ENCODE measurements at regions not wholly inside any gene's neighbourhood (a gene's known extent, or its start where the extent isn't known, plus 50 kb on each side); places are given as distances from the start of the nearest gene placed in this dataset.

- Histone ChIP-seq H3K4me2 (no peak overlapping the region), H3K36me3 (no peaks in the 10 kb centered on the region), H3K27me3 (no peaks in the 10 kb centered on the region), H3K79me2 (ENCODE audit: low read depth) (no peaks in the 10 kb centered on the region), H2AFZ (replicated peaks) (no peak overlapping the region), H3K9ac (no peak overlapping the region), H3F3A (ENCODE audit: low read depth) (no peaks in the 10 kb centered on the region), H3K4me3 (no peak overlapping the region), H3K9me3 (ENCODE audit: low read depth) (no peaks in the 10 kb centered on the region), H3K27ac (no peak overlapping the region), H3K4me1 (no peaks in the 10 kb centered on the region), H4K20me1 (ENCODE audit: low read depth) (no peaks in the 10 kb centered on the region)
- no peak for TF ChIP-seq EZH2 (IDR thresholded peaks at IDR 0.05)
- DNase-seq (ENCODE audit: low spot score): no peak
- H3K9me3 Mint-ChIP-seq: peaks cover 19% of the 10 kb centered on the region
- H3K4me1 Mint-ChIP-seq: no peaks in the 10 kb centered on the region
- H3K4me3 Mint-ChIP-seq: no peak overlapping the region
- no peaks in the 10 kb centered on the region for H3K36me3 Mint-ChIP-seq
- no peaks in the 10 kb centered on the region for H3K27me3 Mint-ChIP-seq (ENCODE audit: insufficient read depth, low read depth)
- H3K27ac Mint-ChIP-seq: no peak overlapping the region
Measured at GRCh38 chr14:38629412-38629811, 373.5 kb upstream of the CLEC14A start.

GRCh38 chr14:38627163-38627562 is 371.3 kb upstream of the CLEC14A start:
- peaks cover 17% of the 10 kb centered on the region for H3K9me3 Mint-ChIP-seq
- H3K4me3 Mint-ChIP-seq: no peak overlapping the region

GRCh38 chr14:38623661-38624060 is 367.8 kb upstream of the CLEC14A start:
- Histone ChIP-seq H3K9me3 (ENCODE audit: low read depth) (no peaks in the 10 kb centered on the region), H3K27me3 (no peaks in the 10 kb centered on the region), H3K36me3 (no peaks in the 10 kb centered on the region), H3K4me3 (no peak overlapping the region), H2AFZ (replicated peaks) (no peak overlapping the region), H3K27ac (no peak overlapping the region), H3K9ac (no peak overlapping the region), H4K20me1 (ENCODE audit: low read depth) (no peaks in the 10 kb centered on the region), H3K4me1 (no peaks in the 10 kb centered on the region), H3K79me2 (ENCODE audit: low read depth) (no peaks in the 10 kb centered on the region), H3F3A (ENCODE audit: low read depth) (no peaks in the 10 kb centered on the region), H3K4me2 (no peak overlapping the region)
- no peak overlapping the region for H3K27ac Mint-ChIP-seq
- H3K4me1 Mint-ChIP-seq: peaks cover 2% of the 10 kb centered on the region
- H3K36me3 Mint-ChIP-seq: peaks cover 2% of the 10 kb centered on the region
- H3K4me3 Mint-ChIP-seq: no peak overlapping the region
- no peak for DNase-seq (ENCODE audit: low spot score)
- H3K9me3 Mint-ChIP-seq: peaks cover 16% of the 10 kb centered on the region
- H3K27me3 Mint-ChIP-seq (ENCODE audit: insufficient read depth, low read depth): no peaks in the 10 kb centered on the region
- TF ChIP-seq EZH2phosphoT487 (IDR thresholded peaks at IDR 0.05): no peak
- TF ChIP-seq EZH2 (IDR thresholded peaks at IDR 0.05): no peak
- no peak for TF ChIP-seq CTCF (IDR thresholded peaks at IDR 0.05)

More at GRCh38 chr14:38627163-38627562, 371.3 kb upstream of the CLEC14A start:
- peaks cover 2% of the 10 kb centered on the region for H3K4me1 Mint-ChIP-seq
- H3K36me3 ChIP-seq: no peaks in the 10 kb centered on the region
- no peak overlapping the region for H3K27ac ChIP-seq
- H2AFZ ChIP-seq (replicated peaks): no peak overlapping the region
- no peaks in the 10 kb centered on the region for H3K9me3 ChIP-seq (ENCODE audit: low read depth)
- H3K27me3 ChIP-seq: no peaks in the 10 kb centered on the region
- H3K4me1 ChIP-seq: no peaks in the 10 kb centered on the region
- no peaks in the 10 kb centered on the region for H3F3A ChIP-seq (ENCODE audit: low read depth)
- H3K27ac Mint-ChIP-seq: no peak overlapping the region
- TF ChIP-seq EZH2phosphoT487 (IDR thresholded peaks at IDR 0.05): no peak
- no peak for TF ChIP-seq EZH2 (IDR thresholded peaks at IDR 0.05)
- TF ChIP-seq CTCF (IDR thresholded peaks at IDR 0.05): no peak
- DNase-seq (ENCODE audit: low spot score): no peak
- no peaks in the 10 kb centered on the region for H4K20me1 ChIP-seq (ENCODE audit: low read depth)
- no peak overlapping the region for H3K4me2 ChIP-seq
- H3K27me3 Mint-ChIP-seq (ENCODE audit: insufficient read depth, low read depth): no peaks in the 10 kb centered on the region
- H3K9ac ChIP-seq: no peak overlapping the region
- H3K79me2 ChIP-seq (ENCODE audit: low read depth): no peaks in the 10 kb centered on the region
- no peaks in the 10 kb centered on the region for H3K36me3 Mint-ChIP-seq
- no peak overlapping the region for H3K4me3 ChIP-seq

- H3K27me3 ChIP-seq: no peaks in the 10 kb centered on the region
- no peaks in the 10 kb centered on the region for H3K79me2 ChIP-seq (ENCODE audit: low read depth)
- no peak overlapping the region for H3K27ac ChIP-seq
- Mint-ChIP-seq H3K36me3 (peaks cover 2% of the 10 kb centered on the region), H3K27me3 (ENCODE audit: insufficient read depth, low read depth) (peaks cover 2% of the 10 kb centered on the region), H3K9me3 (peaks cover 10% of the 10 kb centered on the region), H3K4me1 (peaks cover 7% of the 10 kb centered on the region), H3K27ac (no peak overlapping the region), H3K4me3 (no peak overlapping the region)
- no peak overlapping the region for H3K4me2 ChIP-seq
- H4K20me1 ChIP-seq (ENCODE audit: low read depth): no peaks in the 10 kb centered on the region
- no peaks in the 10 kb centered on the region for H3K9me3 ChIP-seq (ENCODE audit: low read depth)
- TF ChIP-seq CTCF (IDR thresholded peaks at IDR 0.05): peak; percentile 19
- TF ChIP-seq EZH2phosphoT487 (IDR thresholded peaks at IDR 0.05): no peak
- no peak for TF ChIP-seq EZH2 (IDR thresholded peaks at IDR 0.05)
- no peaks in the 10 kb centered on the region for H3K36me3 ChIP-seq
- H3K4me1 ChIP-seq: no peaks in the 10 kb centered on the region
- no peak overlapping the region for H3K4me3 ChIP-seq
- no peaks in the 10 kb centered on the region for H3F3A ChIP-seq (ENCODE audit: low read depth)
- no peak overlapping the region for H2AFZ ChIP-seq (replicated peaks)
- DNase-seq (ENCODE audit: low spot score): no peak
- no peak overlapping the region for H3K9ac ChIP-seq
Measured at GRCh38 chr14:38618514-38618913, 362.6 kb upstream of the CLEC14A start.

Data from neural progenitor cell (in vitro differentiated cells).